ENCODE measurements at regions not wholly inside any gene's neighbourhood (a gene's known extent, or its start where the extent isn't known, plus 50 kb on each side); places are given as distances from the start of the nearest gene placed in this dataset.
A peak's percentile ranks its signal among the peaks of the same experiment; 100 is the strongest.

DNA sequence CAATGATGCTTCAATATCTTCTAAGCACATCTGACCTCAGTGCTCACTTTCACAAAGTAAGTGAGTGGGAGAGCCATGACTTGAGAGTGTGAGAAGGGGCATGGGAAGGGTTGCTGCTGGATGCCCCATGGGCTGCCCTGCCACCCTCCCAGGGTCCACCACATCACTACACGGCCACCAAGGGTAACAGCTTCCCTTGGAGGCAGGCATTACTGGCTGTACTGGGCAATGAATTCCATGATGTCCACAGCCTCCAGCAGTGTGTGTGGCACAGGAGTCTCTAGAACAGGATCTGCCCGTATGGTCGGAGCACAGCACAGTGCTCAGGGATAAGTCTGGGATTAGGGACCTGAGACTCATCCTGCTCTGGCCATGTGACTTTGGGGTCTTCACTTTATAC is 481.0 kb upstream of the MYT1L start:
- Histone ChIP-seq H3K27me3 (ENCODE audit: control insufficient read depth, insufficient read depth, low read length, poor library complexity, severe bottlenecking) (no peaks in the 10 kb centered on the region), H3K9ac (ENCODE audit: extremely low read depth, low read length, poor library complexity, severe bottlenecking) (no peak overlapping the region), H3K27ac (ENCODE audit: low read depth, low read length) (no peak overlapping the region), H3K4me1 (ENCODE audit: control insufficient read depth, insufficient read depth, low read length) (no peaks in the 10 kb centered on the region), H3K9me3 (ENCODE audit: control insufficient read depth, low read length) (peaks cover 7% of the 10 kb centered on the region), H3K36me3 (ENCODE audit: control insufficient read depth, insufficient read depth, low read length) (no peaks in the 10 kb centered on the region), H3K4me3 (ENCODE audit: low read length) (no peak overlapping the region)
- H3K4me1 Mint-ChIP-seq: no peaks in the 10 kb centered on the region
- 0 to 62% methylated on average over 1 to 3 of the region's 3 CpGs for whole genome bisulfite sequencing, 2 experiments (ENCODE audit: insufficient coverage in 1 of 2, insufficient read length in 1 of 2)
- H3K9me3 Mint-ChIP-seq: peaks cover 34% of the 10 kb centered on the region
- H3K4me3 Mint-ChIP-seq: no peak overlapping the region
- H3K27me3 Mint-ChIP-seq (ENCODE audit: insufficient read depth): no peaks in the 10 kb centered on the region
- H3K36me3 Mint-ChIP-seq (ENCODE audit: low read depth): peaks cover 1% of the 10 kb centered on the region
- DNase-seq: peak; percentile 10
- no peak overlapping the region for H3K27ac Mint-ChIP-seq
- TF ChIP-seq, protein P1, sequence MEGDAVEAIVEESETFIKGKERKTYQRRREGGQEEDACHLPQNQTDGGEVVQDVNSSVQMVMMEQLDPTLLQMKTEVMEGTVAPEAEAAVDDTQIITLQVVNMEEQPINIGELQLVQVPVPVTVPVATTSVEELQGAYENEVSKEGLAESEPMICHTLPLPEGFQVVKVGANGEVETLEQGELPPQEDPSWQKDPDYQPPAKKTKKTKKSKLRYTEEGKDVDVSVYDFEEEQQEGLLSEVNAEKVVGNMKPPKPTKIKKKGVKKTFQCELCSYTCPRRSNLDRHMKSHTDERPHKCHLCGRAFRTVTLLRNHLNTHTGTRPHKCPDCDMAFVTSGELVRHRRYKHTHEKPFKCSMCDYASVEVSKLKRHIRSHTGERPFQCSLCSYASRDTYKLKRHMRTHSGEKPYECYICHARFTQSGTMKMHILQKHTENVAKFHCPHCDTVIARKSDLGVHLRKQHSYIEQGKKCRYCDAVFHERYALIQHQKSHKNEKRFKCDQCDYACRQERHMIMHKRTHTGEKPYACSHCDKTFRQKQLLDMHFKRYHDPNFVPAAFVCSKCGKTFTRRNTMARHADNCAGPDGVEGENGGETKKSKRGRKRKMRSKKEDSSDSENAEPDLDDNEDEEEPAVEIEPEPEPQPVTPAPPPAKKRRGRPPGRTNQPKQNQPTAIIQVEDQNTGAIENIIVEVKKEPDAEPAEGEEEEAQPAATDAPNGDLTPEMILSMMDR (conservative IDR thresholded peaks at IDR 0.05): no peak

DNA sequence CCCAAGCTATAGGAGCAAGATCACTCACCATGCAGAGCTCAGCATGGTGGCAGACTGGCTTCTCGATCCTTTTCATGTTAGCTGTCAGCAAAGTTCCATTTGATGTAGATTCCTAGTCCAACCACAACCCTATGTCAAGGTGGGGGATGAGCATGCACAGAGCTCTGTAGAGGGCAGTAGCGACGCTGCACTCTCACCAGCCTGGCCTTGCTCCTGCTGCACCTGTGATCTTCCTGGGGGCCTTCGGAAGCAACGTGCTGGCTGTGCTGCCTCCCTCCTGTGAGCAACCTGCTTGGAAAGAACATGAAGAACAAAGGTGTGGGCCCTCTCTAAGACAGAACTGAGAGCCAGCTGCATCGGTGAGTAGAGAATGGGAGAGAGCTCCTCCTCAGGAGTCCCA is 479.4 kb upstream of the MYT1L start:
- H3K36me3 ChIP-seq (ENCODE audit: control insufficient read depth, insufficient read depth, low read length): no peaks in the 10 kb centered on the region
- WGBS, 2 experiments (ENCODE audit: insufficient coverage in 1 of 2, insufficient read length in 1 of 2): 76 to 85% methylated on average over 5 to 6 of the region's 6 CpGs
- peak; percentile 60 for DNase-seq
- peaks cover 25% of the 10 kb centered on the region for H3K9me3 Mint-ChIP-seq
- no peak overlapping the region for H3K27ac Mint-ChIP-seq
- peaks cover 1% of the 10 kb centered on the region for H3K36me3 Mint-ChIP-seq (ENCODE audit: low read depth)
- peaks cover 2% of the 10 kb centered on the region for H3K27me3 Mint-ChIP-seq (ENCODE audit: insufficient read depth)
- H3K4me1 ChIP-seq (ENCODE audit: control insufficient read depth, insufficient read depth, low read length): no peaks in the 10 kb centered on the region
- H3K9me3 ChIP-seq (ENCODE audit: control insufficient read depth, low read length): peaks cover 7% of the 10 kb centered on the region
- no peak overlapping the region for H3K4me3 ChIP-seq (ENCODE audit: low read length)
- no peak overlapping the region for H3K9ac ChIP-seq (ENCODE audit: extremely low read depth, low read length, poor library complexity, severe bottlenecking)
- no peak overlapping the region for H3K27ac ChIP-seq (ENCODE audit: low read depth, low read length)
- TF ChIP-seq, protein P1 (conservative IDR thresholded peaks at IDR 0.05): peak; percentile 57
- H3K4me3 Mint-ChIP-seq: no peak overlapping the region
- no peaks in the 10 kb centered on the region for H3K4me1 Mint-ChIP-seq
- no peaks in the 10 kb centered on the region for H3K27me3 ChIP-seq (ENCODE audit: control insufficient read depth, insufficient read depth, low read length, poor library complexity, severe bottlenecking)

DNA sequence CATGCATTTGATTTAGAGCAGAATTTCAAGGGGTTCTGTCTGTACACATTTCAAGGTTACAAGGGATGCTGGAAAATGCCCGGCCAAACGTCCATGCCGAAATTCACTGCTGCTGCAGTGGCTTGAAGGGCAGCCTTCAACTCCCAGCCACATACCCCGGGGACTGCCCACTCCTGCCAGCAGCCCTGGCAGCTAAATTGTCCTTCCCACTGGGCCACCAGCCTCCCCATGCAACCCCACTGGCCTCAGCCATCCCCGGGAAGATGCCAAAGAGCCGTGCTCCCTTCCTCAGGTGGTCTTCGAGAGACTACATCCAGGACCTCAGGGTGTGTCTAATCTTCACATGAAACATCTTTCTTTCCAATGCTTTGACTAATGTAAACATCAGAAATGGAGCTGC is 478.7 kb upstream of the MYT1L start:
- no peak overlapping the region for H3K27ac Mint-ChIP-seq
- H3K4me3 ChIP-seq (ENCODE audit: low read length): no peak overlapping the region
- H3K9me3 Mint-ChIP-seq: peaks cover 19% of the 10 kb centered on the region
- H3K36me3 ChIP-seq (ENCODE audit: control insufficient read depth, insufficient read depth, low read length): no peaks in the 10 kb centered on the region
- no peak overlapping the region for H3K9ac ChIP-seq (ENCODE audit: extremely low read depth, low read length, poor library complexity, severe bottlenecking)
- H3K27ac ChIP-seq (ENCODE audit: low read depth, low read length): no peak overlapping the region
- peak; percentile 13 for DNase-seq
- H3K4me1 Mint-ChIP-seq: no peaks in the 10 kb centered on the region
- WGBS, 2 experiments (ENCODE audit: insufficient coverage in 1 of 2, insufficient read length in 1 of 2): 90 to 91% methylated on average over 6 to 7 of the region's 7 CpGs
- H3K27me3 Mint-ChIP-seq (ENCODE audit: insufficient read depth): peaks cover 2% of the 10 kb centered on the region
- no peak overlapping the region for H3K4me3 Mint-ChIP-seq
- TF ChIP-seq, protein P1 (conservative IDR thresholded peaks at IDR 0.05): no peak
- H3K4me1 ChIP-seq (ENCODE audit: control insufficient read depth, insufficient read depth, low read length): no peaks in the 10 kb centered on the region
- H3K27me3 ChIP-seq (ENCODE audit: control insufficient read depth, insufficient read depth, low read length, poor library complexity, severe bottlenecking): no peaks in the 10 kb centered on the region
- peaks cover 1% of the 10 kb centered on the region for H3K36me3 Mint-ChIP-seq (ENCODE audit: low read depth)
- peaks cover 7% of the 10 kb centered on the region for H3K9me3 ChIP-seq (ENCODE audit: control insufficient read depth, low read length)
